HG03378 (cell line): ENCODE measurements at regions not wholly inside any gene's neighbourhood (a gene's known extent, or its start where the extent isn't known, plus 50 kb on each side); places are given as distances from the start of the nearest gene placed in this dataset.
"Not testable (repeated sequence)": the region's sequence is repeated elsewhere in the genome, so short reads cannot be mapped to it uniquely, and the experiment has no call there.

ENCODE experiments used
- ATAC-seq: cut with Tn5 transposase; IDR thresholded peaks from one replicate; pipeline ENCODE4 v1.9.1; 2021; ENCODE audit warnings: mild to moderate bottlenecking, moderate library complexity; ENCODE audit not compliant: unreplicated experiment

GRCh38 chr2:128667391-128667790 is 348.7 kb upstream of the HS6ST1 start:
- no peak for ATAC-seq

GRCh38 chr2:128668946-128669345 is 350.3 kb upstream of the HS6ST1 start:
- ATAC-seq: no peak

- no peak for ATAC-seq
Measured at GRCh38 chr2:128670066-128670465, 351.4 kb upstream of the HS6ST1 start.

GRCh38 chr2:128671981-128672757 is 353.5 kb upstream of the HS6ST1 start:
- not testable (repeated sequence) for ATAC-seq

- ATAC-seq: not testable (repeated sequence)
Measured at GRCh38 chr2:128679680-128680079, 361.0 kb upstream of the HS6ST1 start.

- no peak for ATAC-seq
Measured at GRCh38 chr2:128681507-128681906, 362.8 kb upstream of the HS6ST1 start.

GRCh38 chr2:128682266-128682665 is 363.6 kb upstream of the HS6ST1 start:
- no peak for ATAC-seq

- ATAC-seq: no peak
Measured at GRCh38 chr2:128682729-128683284, 364.1 kb upstream of the HS6ST1 start.

- no peak for ATAC-seq
Measured at GRCh38 chr2:128684523-128684922, 365.9 kb upstream of the HS6ST1 start.

GRCh38 chr2:128685841-128686496 is 367.3 kb upstream of the HS6ST1 start:
- ATAC-seq: no peak

GRCh38 chr2:128686497-128686859 is 367.8 kb upstream of the HS6ST1 start:
- no peak for ATAC-seq

GRCh38 chr2:128686881-128687555 is 368.4 kb upstream of the HS6ST1 start:
- ATAC-seq: no peak

- no peak for ATAC-seq
Measured at GRCh38 chr2:128687565-128687964, 368.9 kb upstream of the HS6ST1 start.

- ATAC-seq: no peak
Measured at GRCh38 chr2:128689971-128690370, 371.3 kb upstream of the HS6ST1 start.

GRCh38 chr2:128690431-128690830 is 371.8 kb upstream of the HS6ST1 start:
- ATAC-seq: no peak

- ATAC-seq: no peak
Measured at GRCh38 chr2:128690869-128691268, 372.2 kb upstream of the HS6ST1 start.

GRCh38 chr2:128691526-128691925 is 372.9 kb upstream of the HS6ST1 start:
- no peak for ATAC-seq

GRCh38 chr2:128692895-128693742 is 374.5 kb upstream of the HS6ST1 start:
- ATAC-seq: no peak

GRCh38 chr2:128693743-128694029 is 375.0 kb upstream of the HS6ST1 start:
- no peak for ATAC-seq

- no peak for ATAC-seq
Measured at GRCh38 chr2:128695646-128696220, 377.1 kb upstream of the HS6ST1 start.

- ATAC-seq: no peak
Measured at GRCh38 chr2:128696421-128696820, 377.8 kb upstream of the HS6ST1 start.
